ENCODE measurements at regions not wholly inside any gene's neighbourhood (a gene's known extent, or its start where the extent isn't known, plus 50 kb on each side); places are given as distances from the start of the nearest gene placed in this dataset.

- no peak for DNase-seq
- no peaks in the 10 kb centered on the region for H3K9me3 Mint-ChIP-seq
- H3K4me3 Mint-ChIP-seq: no peak overlapping the region
- no peak for ATAC-seq (replicated peaks)
- peaks cover 21 to 47% of the 10 kb centered on the region in 2 donors for H3K27me3 Mint-ChIP-seq
- H3K4me1 Mint-ChIP-seq (ENCODE audit: low read depth in 2 of 2): no peaks in the 10 kb centered on the region
- no peaks in the 10 kb centered on the region for H3K36me3 Mint-ChIP-seq (ENCODE audit: insufficient read depth)
- H3K27ac Mint-ChIP-seq: no peak overlapping the region
Observed at GRCh38 chr3:72462595-72463011, 385.6 kb downstream of the SHQ1 start.

GRCh38 chr3:72461787-72462186 is 386.5 kb downstream of the SHQ1 start:
- Mint-ChIP-seq H3K4me1 (ENCODE audit: low read depth in 2 of 2) (no peaks in the 10 kb centered on the region), H3K27me3 (peaks cover 21 to 47% of the 10 kb centered on the region in 2 donors), H3K36me3 (ENCODE audit: insufficient read depth) (no peaks in the 10 kb centered on the region), H3K9me3 (no peaks in the 10 kb centered on the region), H3K27ac (no peak overlapping the region), H3K4me3 (no peak overlapping the region)
- no peak for ATAC-seq (replicated peaks)
- no peak for DNase-seq

GRCh38 chr3:72460205-72461174 is 387.8 kb downstream of the SHQ1 start:
- H3K27ac Mint-ChIP-seq: no peak overlapping the region
- no peak overlapping the region for H3K4me3 Mint-ChIP-seq
- ATAC-seq (replicated peaks) (no peak), DNase-seq (no peak)
- no peaks in the 10 kb centered on the region for H3K36me3 Mint-ChIP-seq (ENCODE audit: insufficient read depth)
- no peaks in the 10 kb centered on the region for H3K9me3 Mint-ChIP-seq
- H3K4me1 Mint-ChIP-seq (ENCODE audit: low read depth in 2 of 2): peaks cover 2 to 3% of the 10 kb centered on the region in 2 donors
- H3K27me3 Mint-ChIP-seq: peaks cover 15 to 47% of the 10 kb centered on the region in 2 donors

- Mint-ChIP-seq H3K4me1 (ENCODE audit: low read depth in 2 of 2) (peaks cover 4 to 5% of the 10 kb centered on the region in 2 donors), H3K36me3 (ENCODE audit: insufficient read depth) (no peaks in the 10 kb centered on the region), H3K9me3 (no peaks in the 10 kb centered on the region), H3K27ac (no peak overlapping the region), H3K4me3 (no peak overlapping the region), H3K27me3 (peaks cover 15 to 47% of the 10 kb centered on the region in 2 donors)
- ATAC-seq (replicated peaks) (no peak), DNase-seq (no peak)
Observed at GRCh38 chr3:72459588-72459987, 388.7 kb downstream of the SHQ1 start.

GRCh38 chr3:72458375-72458774 is 389.9 kb downstream of the SHQ1 start:
- no peak for DNase-seq
- Mint-ChIP-seq H3K4me1 (ENCODE audit: low read depth in 2 of 2) (peaks cover 4 to 5% of the 10 kb centered on the region in 2 donors), H3K27me3 (peaks cover 20 to 47% of the 10 kb centered on the region in 2 donors), H3K36me3 (ENCODE audit: insufficient read depth) (no peaks in the 10 kb centered on the region), H3K9me3 (no peaks in the 10 kb centered on the region), H3K4me3 (no peak overlapping the region), H3K27ac (no peak overlapping the region)
- ATAC-seq (replicated peaks): no peak

GRCh38 chr3:72454441-72454840 is 393.8 kb downstream of the SHQ1 start:
- H3K4me1 Mint-ChIP-seq (ENCODE audit: low read depth in 2 of 2): peaks cover 4 to 5% of the 10 kb centered on the region in 2 donors

GRCh38 chr3:72453706-72454105 is 394.5 kb downstream of the SHQ1 start:
- ATAC-seq (replicated peaks) (no peak), DNase-seq (no peak)
- H3K36me3 Mint-ChIP-seq (ENCODE audit: insufficient read depth): no peaks in the 10 kb centered on the region
- peaks cover 4 to 5% of the 10 kb centered on the region in 2 donors for H3K4me1 Mint-ChIP-seq (ENCODE audit: low read depth in 2 of 2)
- H3K9me3 Mint-ChIP-seq: no peaks in the 10 kb centered on the region
- peaks cover 35 to 45% of the 10 kb centered on the region in 2 donors for H3K27me3 Mint-ChIP-seq
- H3K27ac Mint-ChIP-seq: no peak overlapping the region
- H3K4me3 Mint-ChIP-seq: no peak overlapping the region

More at GRCh38 chr3:72454441-72454840, 393.8 kb downstream of the SHQ1 start:
- no peak for DNase-seq
- no peaks in the 10 kb centered on the region for H3K9me3 Mint-ChIP-seq
- no peak overlapping the region for H3K4me3 Mint-ChIP-seq
- H3K27me3 Mint-ChIP-seq: peaks cover 36 to 49% of the 10 kb centered on the region in 2 donors
- H3K27ac Mint-ChIP-seq: no peak overlapping the region
- no peak for ATAC-seq (replicated peaks)
- no peaks in the 10 kb centered on the region for H3K36me3 Mint-ChIP-seq (ENCODE audit: insufficient read depth)

- no peak overlapping the region for H3K27ac Mint-ChIP-seq
- no peak overlapping the region for H3K4me3 Mint-ChIP-seq
- H3K9me3 Mint-ChIP-seq: no peaks in the 10 kb centered on the region
- H3K27me3 Mint-ChIP-seq: peaks cover 35 to 47% of the 10 kb centered on the region in 2 donors
- H3K36me3 Mint-ChIP-seq (ENCODE audit: insufficient read depth): peaks cover under 1% of the 10 kb centered on the region
- H3K4me1 Mint-ChIP-seq (ENCODE audit: low read depth in 2 of 2): peaks cover 4 to 5% of the 10 kb centered on the region in 2 donors
- DNase-seq: no peak
- no peak for ATAC-seq (replicated peaks)
Observed at GRCh38 chr3:72452745-72453144, 395.5 kb downstream of the SHQ1 start.

GRCh38 chr3:72451841-72452240 is 396.4 kb downstream of the SHQ1 start:
- Mint-ChIP-seq H3K36me3 (ENCODE audit: insufficient read depth) (peaks cover 6% of the 10 kb centered on the region), H3K4me1 (ENCODE audit: low read depth in 2 of 2) (peaks cover 4 to 5% of the 10 kb centered on the region in 2 donors)
- no peak for ATAC-seq (replicated peaks)

GRCh38 chr3:72449551-72449950 is 398.7 kb downstream of the SHQ1 start:
- Mint-ChIP-seq H3K9me3 (no peaks in the 10 kb centered on the region), H3K27ac (no peak overlapping the region), H3K36me3 (ENCODE audit: insufficient read depth) (peaks cover 21% of the 10 kb centered on the region), H3K4me3 (no peak overlapping the region), H3K27me3 (peaks cover 35 to 47% of the 10 kb centered on the region in 2 donors), H3K4me1 (ENCODE audit: low read depth in 2 of 2) (peaks cover 15 to 16% of the 10 kb centered on the region in 2 donors)
- no peak for ATAC-seq (replicated peaks)
- DNase-seq: no peak

More at GRCh38 chr3:72451841-72452240, 396.4 kb downstream of the SHQ1 start:
- no peak overlapping the region for H3K4me3 Mint-ChIP-seq
- peaks cover 35 to 47% of the 10 kb centered on the region in 2 donors for H3K27me3 Mint-ChIP-seq
- DNase-seq: no peak
- no peak overlapping the region for H3K27ac Mint-ChIP-seq
- no peaks in the 10 kb centered on the region for H3K9me3 Mint-ChIP-seq

GRCh38 chr3:72448858-72449257 is 399.4 kb downstream of the SHQ1 start:
- DNase-seq (no peak), ATAC-seq (replicated peaks) (no peak)
- Mint-ChIP-seq H3K36me3 (ENCODE audit: insufficient read depth) (peaks cover 25% of the 10 kb centered on the region), H3K27ac (no peak overlapping the region), H3K4me1 (ENCODE audit: low read depth in 2 of 2) (peaks cover 21 to 23% of the 10 kb centered on the region in 2 donors), H3K27me3 (peaks cover 34 to 47% of the 10 kb centered on the region in 2 donors), H3K9me3 (no peaks in the 10 kb centered on the region), H3K4me3 (no peak overlapping the region)

- Mint-ChIP-seq H3K4me3 (no peak overlapping the region), H3K9me3 (no peaks in the 10 kb centered on the region), H3K27ac (no peak overlapping the region), H3K4me1 (ENCODE audit: low read depth in 2 of 2) (peaks cover 26 to 28% of the 10 kb centered on the region in 2 donors), H3K36me3 (ENCODE audit: insufficient read depth) (peaks cover 25% of the 10 kb centered on the region), H3K27me3 (peaks cover 30 to 47% of the 10 kb centered on the region in 2 donors)
- DNase-seq (no peak), ATAC-seq (replicated peaks) (no peak)
Observed at GRCh38 chr3:72448375-72448823, 399.8 kb downstream of the SHQ1 start.

GRCh38 chr3:72447059-72447946 is 400.9 kb downstream of the SHQ1 start:
- H3K27me3 Mint-ChIP-seq: peaks cover 20 to 36% of the 10 kb centered on the region in 2 donors
- DNase-seq (peak; percentile 91 to 96 (median 94)), ATAC-seq (replicated peaks) (peak; percentile 92)
- peak overlapping the region in 1 of 2 donors; percentile 49 for H3K27ac Mint-ChIP-seq
- H3K4me3 Mint-ChIP-seq: peak overlapping the region; percentile 73 to 99
- peaks cover 25% of the 10 kb centered on the region for H3K36me3 Mint-ChIP-seq (ENCODE audit: insufficient read depth)
- H3K9me3 Mint-ChIP-seq: no peaks in the 10 kb centered on the region
- H3K4me1 Mint-ChIP-seq (ENCODE audit: low read depth in 2 of 2): peaks cover 28 to 37% of the 10 kb centered on the region in 2 donors

All from effector memory CD8-positive, alpha-beta T cell (primary cell).